ENCODE measurements at regions not wholly inside any gene's neighbourhood (a gene's known extent, or its start where the extent isn't known, plus 50 kb on each side); places are given as distances from the start of the nearest gene placed in this dataset.

DNA sequence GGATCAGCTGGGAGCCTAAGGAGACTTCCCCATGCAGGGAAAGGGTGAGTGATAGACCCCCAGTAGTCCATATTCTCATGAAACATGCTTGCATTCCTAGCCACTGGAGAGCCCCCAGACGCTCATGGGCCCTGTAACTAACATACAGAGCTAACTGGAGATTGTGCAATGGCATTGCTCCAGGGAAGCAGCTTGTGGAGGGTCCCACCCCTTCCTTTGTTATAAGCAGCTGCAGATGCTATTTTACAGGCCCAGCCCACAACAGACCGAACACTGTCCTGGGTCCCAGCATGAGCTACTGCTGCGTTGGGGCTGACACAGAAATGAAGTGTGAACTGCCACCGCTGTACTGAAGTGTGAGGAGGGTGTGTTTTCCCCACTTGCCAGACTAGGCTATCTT is 1465.7 kb upstream of the DIAPH2 start:
- H3K36me3 ChIP-seq (ENCODE audit: control insufficient read depth in 2 of 2, extremely low read depth in 1 of 2, insufficient read depth in 1 of 2, low read length in 1 of 2) = no peaks in the 10 kb centered on the region
- Mint-ChIP-seq H3K36me3 (no peaks in the 10 kb centered on the region), H3K4me3 (no peak overlapping the region), H3K27me3 (peaks cover 0 to 6% of the 10 kb centered on the region in 2 donors), H3K4me1 (no peaks in the 10 kb centered on the region), H3K27ac (no peak overlapping the region), H3K9me3 (peaks cover 0 to 10% (median 0%) of the 10 kb centered on the region in 3 donors)
- H3K4me1 ChIP-seq (ENCODE audit: control insufficient read depth in 1 of 2, extremely low read depth in 1 of 2, insufficient read depth in 2 of 2, low read length in 2 of 2) = no peaks in the 10 kb centered on the region
- H3K27ac ChIP-seq (ENCODE audit: low read length) = no peak overlapping the region
- ChIA-PET POLR2A (no interaction called here), CTCF (no interaction called here)
- H3K27me3 ChIP-seq (replicated peaks in 1 of 2; ENCODE audit: control insufficient read depth in 2 of 2, extremely low read depth in 1 of 2, insufficient read depth in 2 of 2, low read length in 1 of 2) = no peaks in the 10 kb centered on the region
- H3K4me3 ChIP-seq (ENCODE audit: control insufficient read depth in 1 of 2, extremely low read depth in 1 of 2, low read length in 1 of 2) = no peak overlapping the region
- no peaks in the 10 kb centered on the region for H3K9me3 ChIP-seq
- DNase-seq = no peak
- no peak for ATAC-seq (replicated peaks in 1 of 4)
- WGBS (ENCODE audit: insufficient coverage) = no CpG with 5 or more reads among the region's 4 CpGs

- Histone ChIP-seq H3K27ac (ENCODE audit: low read length) (no peak overlapping the region), H3K27me3 (replicated peaks in 1 of 2; ENCODE audit: control insufficient read depth in 2 of 2, extremely low read depth in 1 of 2, insufficient read depth in 2 of 2, low read length in 1 of 2) (no peaks in the 10 kb centered on the region), H3K9me3 (no peaks in the 10 kb centered on the region), H3K4me3 (ENCODE audit: control insufficient read depth in 1 of 2, extremely low read depth in 1 of 2, low read length in 1 of 2) (no peak overlapping the region), H3K4me1 (ENCODE audit: control insufficient read depth in 1 of 2, extremely low read depth in 1 of 2, insufficient read depth in 2 of 2, low read length in 2 of 2) (no peaks in the 10 kb centered on the region), H3K36me3 (ENCODE audit: control insufficient read depth in 2 of 2, extremely low read depth in 1 of 2, insufficient read depth in 1 of 2, low read length in 1 of 2) (no peaks in the 10 kb centered on the region)
- Mint-ChIP-seq H3K4me3 (no peak overlapping the region), H3K9me3 (peaks cover 6 to 7% (median 6%) of the 10 kb centered on the region in 3 donors), H3K27me3 (no peaks in the 10 kb centered on the region), H3K27ac (no peak overlapping the region), H3K4me1 (no peaks in the 10 kb centered on the region), H3K36me3 (no peaks in the 10 kb centered on the region)
- CTCF ChIA-PET = no interaction called here
- POLR2A ChIA-PET = no interaction called here
- ATAC-seq (replicated peaks in 1 of 4) = no peak
- no peak for DNase-seq
- WGBS (ENCODE audit: insufficient coverage) = no CpG with 5 or more reads among the region's 2 CpGs
Measured at GRCh38 chrX:95248386-95248785, 1436.3 kb upstream of the DIAPH2 start.

DNA sequence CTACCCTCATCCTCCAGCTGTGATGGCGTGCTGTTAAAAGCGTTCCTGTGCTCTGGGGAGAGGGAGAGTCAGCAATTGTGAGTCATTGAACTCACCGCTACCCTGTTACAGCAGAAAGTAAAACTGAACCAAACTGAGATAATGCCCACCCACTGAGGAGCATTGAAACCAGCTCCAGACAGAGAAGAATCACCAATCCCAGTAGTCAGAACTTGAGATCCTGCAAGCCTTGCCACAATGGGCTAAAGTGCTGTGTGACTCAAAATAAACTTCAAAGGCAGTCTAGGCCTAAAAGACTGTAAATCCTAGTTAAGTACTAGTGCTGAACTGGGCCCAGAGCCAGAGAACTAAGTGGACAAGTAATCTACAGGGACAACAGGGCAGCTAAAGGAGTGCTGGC is 1394.2 kb upstream of the DIAPH2 start:
- ATAC-seq (replicated peaks in 1 of 4) (no peak), DNase-seq (no peak)
- Mint-ChIP-seq H3K27ac (no peak overlapping the region), H3K4me1 (no peaks in the 10 kb centered on the region), H3K36me3 (no peaks in the 10 kb centered on the region), H3K27me3 (peaks cover 0 to 3% of the 10 kb centered on the region in 2 donors), H3K9me3 (peaks cover 2 to 4% (median 4%) of the 10 kb centered on the region in 3 donors), H3K4me3 (no peak overlapping the region)
- H3K27ac ChIP-seq (ENCODE audit: low read length) = no peak overlapping the region
- no peak overlapping the region for H3K4me3 ChIP-seq (ENCODE audit: control insufficient read depth in 1 of 2, extremely low read depth in 1 of 2, low read length in 1 of 2)
- ChIA-PET POLR2A (no interaction called here), CTCF (no interaction called here)
- no CpG with 5 or more reads among the region's 3 CpGs for WGBS (ENCODE audit: insufficient coverage)
- no peaks in the 10 kb centered on the region for H3K4me1 ChIP-seq (ENCODE audit: control insufficient read depth in 1 of 2, extremely low read depth in 1 of 2, insufficient read depth in 2 of 2, low read length in 2 of 2)
- H3K27me3 ChIP-seq (replicated peaks in 1 of 2; ENCODE audit: control insufficient read depth in 2 of 2, extremely low read depth in 1 of 2, insufficient read depth in 2 of 2, low read length in 1 of 2) = no peaks in the 10 kb centered on the region
- no peaks in the 10 kb centered on the region for H3K36me3 ChIP-seq (ENCODE audit: control insufficient read depth in 2 of 2, extremely low read depth in 1 of 2, insufficient read depth in 1 of 2, low read length in 1 of 2)
- H3K9me3 ChIP-seq = no peaks in the 10 kb centered on the region

DNA sequence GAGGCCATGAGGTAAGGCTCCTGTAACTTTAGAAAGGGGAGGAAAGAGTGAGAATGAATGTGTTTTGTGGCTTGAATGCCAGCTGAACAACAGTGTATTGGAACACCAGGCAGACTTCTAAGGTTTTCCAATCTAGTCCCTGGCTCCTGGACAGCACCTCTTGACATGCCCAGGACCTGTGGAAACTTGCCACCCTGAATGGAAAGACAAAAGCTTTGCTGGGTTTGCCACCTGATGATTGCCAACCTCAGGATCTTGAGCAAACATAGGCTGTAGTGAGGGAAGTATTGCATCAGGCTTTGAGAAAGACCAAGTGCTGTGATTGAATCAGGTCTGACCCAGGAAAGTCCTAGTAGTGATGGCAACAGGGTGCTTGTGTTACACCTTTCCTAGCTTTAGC is 1393.1 kb upstream of the DIAPH2 start:
- Mint-ChIP-seq H3K36me3 (no peaks in the 10 kb centered on the region), H3K4me1 (no peaks in the 10 kb centered on the region), H3K27ac (no peak overlapping the region), H3K9me3 (peaks cover 0 to 4% (median 4%) of the 10 kb centered on the region in 3 donors), H3K27me3 (peaks cover 0 to 6% of the 10 kb centered on the region in 2 donors), H3K4me3 (no peak overlapping the region)
- Histone ChIP-seq H3K36me3 (ENCODE audit: control insufficient read depth in 2 of 2, extremely low read depth in 1 of 2, insufficient read depth in 1 of 2, low read length in 1 of 2) (no peaks in the 10 kb centered on the region), H3K27ac (ENCODE audit: low read length) (no peak overlapping the region), H3K9me3 (no peaks in the 10 kb centered on the region), H3K4me1 (ENCODE audit: control insufficient read depth in 1 of 2, extremely low read depth in 1 of 2, insufficient read depth in 2 of 2, low read length in 2 of 2) (no peaks in the 10 kb centered on the region), H3K4me3 (ENCODE audit: control insufficient read depth in 1 of 2, extremely low read depth in 1 of 2, low read length in 1 of 2) (no peak overlapping the region), H3K27me3 (replicated peaks in 1 of 2; ENCODE audit: control insufficient read depth in 2 of 2, extremely low read depth in 1 of 2, insufficient read depth in 2 of 2, low read length in 1 of 2) (no peaks in the 10 kb centered on the region)
- DNase-seq (no peak), ATAC-seq (replicated peaks in 1 of 4) (no peak)
- ChIA-PET CTCF (no interaction called here), POLR2A (no interaction called here)

- DNase-seq = no peak
- Histone ChIP-seq H3K27ac (ENCODE audit: low read length) (no peak overlapping the region), H3K27me3 (replicated peaks in 1 of 2; ENCODE audit: control insufficient read depth in 2 of 2, extremely low read depth in 1 of 2, insufficient read depth in 2 of 2, low read length in 1 of 2) (no peaks in the 10 kb centered on the region), H3K9me3 (no peaks in the 10 kb centered on the region), H3K4me1 (ENCODE audit: control insufficient read depth in 1 of 2, extremely low read depth in 1 of 2, insufficient read depth in 2 of 2, low read length in 2 of 2) (no peaks in the 10 kb centered on the region), H3K36me3 (ENCODE audit: control insufficient read depth in 2 of 2, extremely low read depth in 1 of 2, insufficient read depth in 1 of 2, low read length in 1 of 2) (no peaks in the 10 kb centered on the region), H3K4me3 (ENCODE audit: control insufficient read depth in 1 of 2, extremely low read depth in 1 of 2, low read length in 1 of 2) (no peak overlapping the region)
- peaks cover 0 to 6% (median 3%) of the 10 kb centered on the region in 3 donors for H3K9me3 Mint-ChIP-seq
- ChIA-PET CTCF (no interaction called here), POLR2A (no interaction called here)
- H3K4me3 Mint-ChIP-seq = no peak overlapping the region
- no CpG with 5 or more reads among the region's 4 CpGs for WGBS (ENCODE audit: insufficient coverage)
- H3K36me3 Mint-ChIP-seq = no peaks in the 10 kb centered on the region
- H3K27me3 Mint-ChIP-seq = peaks cover 0 to 4% of the 10 kb centered on the region in 2 donors
- H3K4me1 Mint-ChIP-seq = no peaks in the 10 kb centered on the region
- ATAC-seq (replicated peaks in 1 of 4) = no peak
- no peak overlapping the region for H3K27ac Mint-ChIP-seq
Measured at GRCh38 chrX:95318882-95319281, 1365.8 kb upstream of the DIAPH2 start.

DNA sequence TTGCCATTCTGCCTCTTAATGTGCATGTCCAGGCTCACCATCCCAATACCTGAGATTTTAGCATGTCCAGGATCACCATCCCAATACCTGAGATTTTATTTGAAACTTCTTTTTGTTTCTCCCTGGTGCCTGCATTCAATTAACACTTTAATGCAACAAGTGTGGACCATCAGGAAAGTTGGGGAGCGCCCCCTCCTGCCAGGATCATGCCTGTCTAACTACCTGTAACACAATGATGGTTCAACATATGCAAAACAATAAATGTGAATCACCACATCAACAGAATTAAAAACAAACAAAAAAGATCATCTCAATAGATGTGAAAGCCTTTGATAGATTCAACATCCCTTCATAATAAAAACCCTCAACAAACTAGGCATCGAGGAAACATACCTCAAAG is 1359.5 kb upstream of the DIAPH2 start:
- H3K36me3 Mint-ChIP-seq = no peaks in the 10 kb centered on the region
- H3K4me1 Mint-ChIP-seq = no peaks in the 10 kb centered on the region
- no peaks in the 10 kb centered on the region for H3K27me3 ChIP-seq (replicated peaks in 1 of 2; ENCODE audit: control insufficient read depth in 2 of 2, extremely low read depth in 1 of 2, insufficient read depth in 2 of 2, low read length in 1 of 2)
- ChIA-PET CTCF (no interaction called here), POLR2A (no interaction called here)
- peaks cover 0 to 6% (median 0%) of the 10 kb centered on the region in 3 donors for H3K9me3 Mint-ChIP-seq
- DNase-seq (no peak), ATAC-seq (replicated peaks in 1 of 4) (no peak)
- H3K4me3 ChIP-seq (ENCODE audit: control insufficient read depth in 1 of 2, extremely low read depth in 1 of 2, low read length in 1 of 2) = no peak overlapping the region
- no peak overlapping the region for H3K27ac ChIP-seq (ENCODE audit: low read length)
- no peaks in the 10 kb centered on the region for H3K9me3 ChIP-seq
- no peaks in the 10 kb centered on the region for H3K4me1 ChIP-seq (ENCODE audit: control insufficient read depth in 1 of 2, extremely low read depth in 1 of 2, insufficient read depth in 2 of 2, low read length in 2 of 2)
- no peaks in the 10 kb centered on the region for H3K27me3 Mint-ChIP-seq
- 20% methylated on average over 1 of the region's 2 CpGs for WGBS (ENCODE audit: insufficient coverage)
- no peak overlapping the region for H3K4me3 Mint-ChIP-seq
- no peaks in the 10 kb centered on the region for H3K36me3 ChIP-seq (ENCODE audit: control insufficient read depth in 2 of 2, extremely low read depth in 1 of 2, insufficient read depth in 1 of 2, low read length in 1 of 2)
- no peak overlapping the region for H3K27ac Mint-ChIP-seq

DNA sequence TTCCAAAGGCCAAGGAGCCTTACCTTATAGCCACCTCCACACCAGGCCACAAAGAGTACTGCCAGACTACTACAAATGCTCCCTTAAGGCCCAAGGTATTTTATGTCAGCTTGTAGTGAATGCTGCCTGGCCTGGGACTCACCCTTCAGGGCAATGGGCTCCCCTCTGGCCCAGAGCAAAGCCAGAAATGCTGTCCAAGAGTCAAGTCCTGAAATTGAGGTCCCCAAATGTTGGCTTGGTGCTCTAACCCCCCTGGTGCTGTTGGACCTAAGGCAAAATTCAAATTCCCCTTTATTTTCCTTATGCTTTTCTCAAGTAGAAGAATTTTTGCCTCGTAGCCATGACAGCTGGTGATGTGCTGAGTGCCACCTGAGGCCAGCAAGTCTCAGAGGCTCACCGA is 1354.3 kb upstream of the DIAPH2 start:
- H3K4me3 Mint-ChIP-seq = no peak overlapping the region
- no peaks in the 10 kb centered on the region for H3K36me3 Mint-ChIP-seq
- no peaks in the 10 kb centered on the region for H3K4me1 Mint-ChIP-seq
- H3K27ac ChIP-seq (ENCODE audit: low read length) = no peak overlapping the region
- no peaks in the 10 kb centered on the region for H3K4me1 ChIP-seq (ENCODE audit: control insufficient read depth in 1 of 2, extremely low read depth in 1 of 2, insufficient read depth in 2 of 2, low read length in 2 of 2)
- H3K9me3 Mint-ChIP-seq = no peaks in the 10 kb centered on the region
- CTCF ChIA-PET = no interaction called here
- no peaks in the 10 kb centered on the region for H3K36me3 ChIP-seq (ENCODE audit: control insufficient read depth in 2 of 2, extremely low read depth in 1 of 2, insufficient read depth in 1 of 2, low read length in 1 of 2)
- ATAC-seq (replicated peaks in 1 of 4) (no peak), DNase-seq (no peak)
- H3K27me3 Mint-ChIP-seq = no peaks in the 10 kb centered on the region
- no peaks in the 10 kb centered on the region for H3K27me3 ChIP-seq (replicated peaks in 1 of 2; ENCODE audit: control insufficient read depth in 2 of 2, extremely low read depth in 1 of 2, insufficient read depth in 2 of 2, low read length in 1 of 2)
- H3K4me3 ChIP-seq (ENCODE audit: control insufficient read depth in 1 of 2, extremely low read depth in 1 of 2, low read length in 1 of 2) = no peak overlapping the region
- H3K9me3 ChIP-seq = no peaks in the 10 kb centered on the region
- H3K27ac Mint-ChIP-seq = no peak overlapping the region
- no CpG with 5 or more reads among the region's 2 CpGs for WGBS (ENCODE audit: insufficient coverage)
- POLR2A ChIA-PET = no interaction called here
